ENCODE measurements at regions not wholly inside any gene's neighbourhood (a gene's known extent, or its start where the extent isn't known, plus 50 kb on each side); places are given as distances from the start of the nearest gene placed in this dataset.

DNA sequence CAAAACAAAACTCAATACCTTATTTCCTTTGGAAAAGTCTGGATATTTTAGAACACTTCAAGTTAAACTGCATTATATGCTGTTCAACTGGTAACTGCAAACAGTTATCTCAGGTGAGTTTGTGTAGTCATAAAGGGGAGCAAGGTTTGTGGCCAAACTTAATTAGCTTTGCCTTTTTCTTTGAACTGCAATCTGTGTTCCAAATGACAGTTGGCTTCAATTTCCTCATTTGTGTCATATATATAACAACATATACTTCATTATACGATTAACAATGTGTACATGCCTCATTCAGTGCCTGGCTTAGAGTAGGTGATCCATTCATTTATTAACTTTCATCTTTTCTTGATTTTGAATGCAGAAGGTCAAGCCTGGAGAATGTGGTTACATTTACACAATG, 55.8 kb downstream of the KCNE4 start:
- DNase-seq (ENCODE audit: low spot score) = no peak

GRCh38 chr2:223108351-223109050, 56.5 kb downstream of the KCNE4 start:
- DNase-seq (ENCODE audit: low spot score) = no peak

- no peak for DNase-seq (ENCODE audit: low spot score)
Observed at GRCh38 chr2:223109341-223109740, 57.4 kb downstream of the KCNE4 start.

- no peak for DNase-seq (ENCODE audit: low spot score)
Observed at GRCh38 chr2:223113161-223113560, 61.2 kb downstream of the KCNE4 start.

DNA sequence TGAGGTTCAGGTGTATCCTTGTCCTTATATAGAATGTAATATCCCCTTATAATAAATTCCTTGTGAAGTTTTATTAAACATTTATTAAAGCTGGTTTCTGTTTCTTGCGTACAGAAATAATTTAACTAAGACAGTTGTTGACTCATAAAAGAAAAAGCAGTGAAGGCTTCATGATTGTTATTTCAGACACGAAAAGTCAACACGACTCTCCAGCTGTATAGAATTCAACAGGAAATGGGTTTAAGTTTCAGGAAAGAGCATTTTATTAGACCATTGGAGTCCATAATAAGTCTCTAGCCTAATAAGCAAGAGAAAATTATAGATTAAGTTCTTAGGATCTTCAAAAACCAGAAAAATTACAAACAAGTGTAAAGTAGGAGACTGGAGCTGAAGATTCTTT, 62.2 kb downstream of the KCNE4 start:
- no peak for DNase-seq (ENCODE audit: low spot score)

DNA sequence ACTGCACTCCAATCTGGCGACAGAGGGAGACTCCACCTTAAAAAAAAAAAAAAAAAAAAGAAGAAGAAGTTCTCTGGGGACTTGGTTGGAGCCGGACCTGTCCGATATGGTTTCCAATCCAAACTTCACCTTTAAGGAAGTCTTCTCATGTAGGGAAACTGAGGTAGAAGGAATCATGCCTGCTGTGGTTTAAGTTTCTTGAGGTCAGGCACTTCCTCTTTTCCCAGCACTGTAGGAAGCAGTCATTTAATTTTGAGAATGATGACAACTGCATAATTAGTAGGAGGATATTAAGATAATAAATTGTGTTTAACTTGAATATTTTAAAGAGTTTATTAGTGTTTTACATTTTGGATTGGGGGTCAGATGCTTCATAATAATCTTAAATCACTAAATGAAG, 62.9 kb downstream of the KCNE4 start:
- no peak for DNase-seq (ENCODE audit: low spot score)

DNA sequence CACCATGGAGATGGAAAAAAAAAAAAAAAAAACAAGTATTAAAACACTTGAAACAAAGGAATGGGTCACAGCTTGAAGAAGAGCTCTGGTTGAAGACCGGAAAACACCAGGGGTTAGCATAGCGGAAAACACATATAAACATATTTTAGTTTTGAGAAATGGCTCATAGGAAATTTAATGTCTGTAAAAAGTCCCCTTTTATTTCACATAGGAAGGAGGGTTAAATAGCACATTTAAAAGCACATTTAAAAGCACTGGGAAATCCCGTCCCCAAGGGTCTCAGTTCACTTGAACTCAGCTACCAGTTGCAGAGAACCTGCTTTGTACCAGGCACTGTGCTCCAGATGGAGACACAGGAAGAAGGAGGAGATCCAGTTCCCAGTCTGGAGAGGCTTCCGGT, 65.5 kb downstream of the KCNE4 start:
- DNase-seq (ENCODE audit: low spot score) = no peak

- no peak for DNase-seq (ENCODE audit: low spot score)
Observed at GRCh38 chr2:223121283-223121682, 69.3 kb downstream of the KCNE4 start.

GRCh38 chr2:223122781-223123180, 70.8 kb downstream of the KCNE4 start:
- DNase-seq (ENCODE audit: low spot score) = no peak

DNA sequence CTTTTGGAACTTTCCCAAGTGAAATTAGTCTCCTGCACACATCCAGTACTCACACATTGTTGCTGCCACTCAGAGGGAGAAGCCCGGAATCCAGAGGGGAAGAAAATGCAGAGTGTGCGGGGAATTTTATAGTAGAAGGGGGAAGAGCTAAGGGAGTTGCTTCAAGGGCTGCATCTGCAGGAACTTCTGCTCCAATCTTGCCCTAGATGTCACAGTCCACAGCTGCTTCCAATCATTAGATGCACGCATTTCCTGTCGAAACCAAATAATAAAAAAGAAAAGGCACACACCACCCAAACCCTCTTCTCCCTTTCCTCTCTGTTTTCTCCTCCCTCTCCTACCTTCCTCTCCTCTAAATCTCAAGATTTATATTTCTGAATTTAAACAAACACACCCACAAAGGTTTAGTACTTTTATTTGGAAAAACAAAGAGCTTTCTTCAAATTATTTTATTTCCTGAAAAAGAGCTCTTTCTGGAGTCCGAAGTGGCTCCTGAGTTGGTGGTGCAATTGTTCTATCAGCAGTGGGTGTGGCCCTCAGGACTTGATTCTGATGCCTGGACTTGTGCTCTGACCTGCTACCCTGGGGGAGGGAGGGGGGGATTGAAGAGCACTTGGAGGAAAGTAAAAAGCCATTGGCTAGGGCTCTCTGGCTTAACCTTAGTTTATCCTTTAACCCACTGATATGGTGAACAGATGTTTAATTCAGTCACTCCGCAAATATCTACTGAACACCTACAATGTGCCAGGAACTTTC, 72.0 kb downstream of the KCNE4 start:
- no peak for DNase-seq (ENCODE audit: low spot score)

GRCh38 chr2:223141606-223142005, 89.6 kb downstream of the KCNE4 start:
- DNase-seq (ENCODE audit: low spot score) = no peak

DNA sequence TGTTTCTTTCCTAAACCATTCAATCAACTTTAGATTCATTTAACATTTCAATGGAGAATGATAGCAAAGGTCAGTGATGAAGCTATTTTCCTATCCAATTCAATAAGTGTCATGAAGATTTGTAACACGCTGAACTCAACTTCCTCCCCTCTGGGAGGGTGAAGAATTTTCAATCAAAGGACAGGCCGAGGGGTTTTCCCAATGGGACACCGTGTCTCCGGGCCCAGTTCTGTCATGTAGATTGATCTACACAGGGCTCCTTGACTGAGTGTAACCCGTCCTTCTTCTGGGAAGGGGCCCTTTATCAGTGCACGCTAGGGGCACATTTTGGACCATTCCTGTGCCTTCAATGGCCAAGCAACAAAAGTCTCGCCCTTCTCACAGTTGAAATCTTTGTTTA, 90.1 kb downstream of the KCNE4 start:
- DNase-seq (ENCODE audit: low spot score) = no peak

GRCh38 chr2:223147431-223147830, 95.4 kb downstream of the KCNE4 start:
- peak; percentile 47 for DNase-seq (ENCODE audit: low spot score)

DNA sequence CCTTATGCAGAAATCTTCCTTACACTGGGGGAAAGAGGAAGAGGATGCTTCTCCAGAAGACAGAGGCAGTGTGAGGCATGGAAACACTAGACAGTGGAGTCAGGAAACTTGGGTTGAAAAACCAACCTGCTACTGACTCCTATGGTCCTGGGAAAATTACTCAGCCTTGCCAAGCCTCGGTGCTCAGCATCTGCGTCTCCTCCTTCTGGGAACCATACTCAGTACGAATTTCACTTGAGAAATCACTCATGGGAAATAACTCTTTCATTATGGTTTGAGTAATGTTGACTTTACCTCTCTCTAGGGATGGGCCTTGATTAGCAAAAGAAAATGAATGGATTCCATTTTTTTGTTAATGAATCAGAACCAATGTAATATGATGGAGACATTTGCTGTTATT, 96.5 kb downstream of the KCNE4 start:
- no peak for DNase-seq (ENCODE audit: low spot score)

- DNase-seq (ENCODE audit: low spot score) = no peak
Observed at GRCh38 chr2:223155956-223156355, 104.0 kb downstream of the KCNE4 start.

DNA sequence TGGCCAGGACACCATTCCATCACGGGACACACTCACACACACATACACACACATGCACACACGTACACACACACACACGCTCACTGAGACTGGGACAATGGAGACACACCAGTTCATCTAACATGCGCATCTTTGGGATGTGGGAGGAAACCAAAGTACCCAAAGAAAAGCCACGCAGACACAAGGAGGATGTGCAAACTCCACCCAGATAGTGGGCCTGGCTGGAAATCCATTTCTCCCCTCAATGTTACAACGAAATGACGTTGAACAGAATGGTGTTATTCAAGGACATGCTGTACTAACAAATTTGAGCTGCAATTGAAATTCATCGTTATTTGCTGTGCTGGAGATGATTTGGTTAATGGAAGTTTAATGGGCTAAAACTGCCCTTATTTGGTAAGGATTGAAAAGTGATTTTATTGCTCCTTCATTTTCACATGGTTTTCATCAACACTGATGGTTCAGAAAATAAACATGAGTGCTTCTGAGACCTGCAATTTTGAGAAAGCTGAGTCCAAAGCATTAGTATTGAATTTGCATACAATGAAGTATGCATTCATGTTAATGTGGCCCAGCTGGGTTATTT, 110.0 kb downstream of the KCNE4 start:
- DNase-seq (ENCODE audit: low spot score) = no peak

DNA sequence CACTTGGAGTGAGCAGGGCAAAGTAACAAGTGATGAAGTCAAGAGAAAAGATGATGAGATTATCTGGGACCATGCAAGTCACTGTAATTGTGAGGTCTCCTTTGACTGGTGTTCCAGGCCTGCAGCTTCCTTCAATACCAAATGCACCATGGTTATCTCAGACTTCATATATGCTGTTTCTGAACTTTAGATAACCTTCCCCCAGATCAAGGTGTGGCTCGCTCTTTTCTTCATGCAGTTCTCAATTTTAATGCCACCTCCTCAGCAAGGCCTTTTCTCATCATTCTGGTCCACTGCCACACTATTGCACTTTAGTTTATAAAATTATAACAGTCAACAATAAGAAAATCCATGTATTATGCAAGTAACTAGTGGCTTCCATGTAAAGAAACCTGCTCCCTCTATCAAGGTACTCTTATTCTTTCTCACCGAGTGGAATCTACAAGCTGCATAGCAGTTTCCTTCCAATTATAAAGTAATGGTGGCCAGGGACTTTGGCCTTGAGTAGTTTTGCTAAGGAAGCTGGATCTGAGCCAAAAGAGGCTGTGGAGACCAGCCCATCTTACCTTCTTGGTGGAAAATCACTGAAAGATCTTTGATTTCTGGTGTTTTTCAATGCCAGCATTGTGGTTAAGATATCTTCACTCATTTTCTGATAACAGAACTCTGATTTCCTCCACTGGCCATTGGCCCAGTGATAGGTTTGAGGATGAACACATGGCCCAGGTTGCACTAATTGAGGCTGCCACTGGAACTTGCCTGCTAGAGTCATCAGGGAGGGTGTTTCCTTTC, 113.6 kb downstream of the KCNE4 start:
- no peak for DNase-seq (ENCODE audit: low spot score)

DNA sequence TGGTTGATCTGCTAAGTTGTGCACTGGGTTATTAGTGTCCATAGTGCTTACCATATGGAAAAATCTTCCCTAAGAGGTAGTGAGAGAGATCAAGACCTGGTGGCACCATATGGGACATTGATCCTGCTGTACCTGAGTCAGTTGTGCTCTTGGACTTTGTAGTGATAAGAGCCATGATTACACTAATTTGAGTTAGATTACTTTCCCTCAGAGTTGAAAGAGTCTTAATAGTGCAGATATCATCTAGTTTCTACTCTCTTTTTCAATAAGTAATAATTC, 114.2 kb downstream of the KCNE4 start:
- DNase-seq (ENCODE audit: low spot score) = no peak

DNA sequence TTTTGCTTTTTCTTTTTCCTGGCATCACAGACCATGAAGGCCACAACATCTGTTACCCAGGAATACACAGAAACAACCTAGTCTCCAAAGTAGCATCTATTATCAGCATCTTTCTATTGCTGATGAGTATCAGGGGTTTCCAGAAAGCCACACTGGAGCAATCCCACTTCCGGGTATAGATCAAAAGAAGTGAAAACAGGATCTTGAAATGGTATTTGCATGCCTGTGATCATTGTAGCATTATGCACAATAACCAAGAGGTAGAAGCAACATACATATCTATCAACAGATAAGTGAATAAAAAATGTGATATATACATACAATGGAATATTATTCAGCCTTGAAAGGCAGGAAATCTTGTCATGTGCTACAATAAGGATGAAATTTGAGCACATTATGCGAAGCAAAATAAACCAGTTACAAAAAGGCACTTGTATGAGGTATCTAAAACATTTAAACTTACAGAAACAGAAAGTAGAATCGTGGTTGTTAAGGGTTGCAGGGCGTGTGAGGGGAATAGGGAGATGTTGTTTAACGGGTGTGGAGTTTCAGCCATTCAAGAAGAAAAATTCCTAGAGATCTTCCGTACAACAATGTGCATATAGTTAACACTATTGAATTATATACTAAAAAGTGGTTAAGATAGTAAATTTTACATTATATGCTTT, 115.1 kb downstream of the KCNE4 start:
- DNase-seq (ENCODE audit: low spot score) = no peak

DNA sequence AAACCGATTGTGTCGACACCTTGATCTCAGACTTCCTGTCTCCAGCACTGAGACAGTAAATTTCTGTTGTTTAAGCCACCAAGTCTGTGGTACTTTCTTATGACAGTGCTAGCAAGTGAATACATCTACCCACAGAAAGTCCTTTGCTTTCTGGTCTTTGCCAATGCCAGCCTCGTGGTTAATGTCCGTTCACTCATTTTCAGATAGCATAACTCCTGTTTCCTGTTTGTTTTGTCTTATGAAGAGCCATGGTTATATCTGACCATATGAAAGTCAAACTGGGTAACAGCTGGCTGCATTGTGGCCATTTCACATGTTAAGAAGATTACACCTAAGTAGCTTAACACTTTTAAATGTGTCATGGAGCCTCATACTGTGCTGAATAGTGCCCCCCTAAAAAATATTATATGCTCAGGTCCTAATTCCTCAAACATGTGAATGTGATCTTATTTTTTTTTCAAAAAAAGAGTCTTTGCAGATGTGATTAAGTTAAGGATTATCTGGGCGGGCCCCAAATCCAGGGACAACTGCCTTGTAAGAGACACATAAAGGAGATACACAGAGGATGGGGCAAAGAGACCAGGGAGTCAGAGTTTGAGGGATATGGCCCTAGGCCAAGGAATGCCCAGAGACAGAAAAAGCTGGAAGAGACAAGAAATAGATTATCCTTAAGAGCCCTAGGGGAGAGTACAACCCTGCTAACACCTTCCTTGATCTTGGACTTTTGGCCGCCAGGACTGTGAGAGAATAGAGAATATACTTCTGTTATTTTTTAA, 118.0 kb downstream of the KCNE4 start:
- DNase-seq (ENCODE audit: low spot score) = no peak

GRCh38 chr2:223176970-223177369, 125.0 kb downstream of the KCNE4 start:
- DNase-seq (ENCODE audit: low spot score) = no peak

- DNase-seq (ENCODE audit: low spot score) = no peak
Observed at GRCh38 chr2:223180463-223180862, 128.5 kb downstream of the KCNE4 start.
